ENCODE measurements at regions not wholly inside any gene's neighbourhood (a gene's known extent, or its start where the extent isn't known, plus 50 kb on each side); places are given as distances from the start of the nearest gene placed in this dataset.
"Not testable (repeated sequence)": the region's sequence is repeated elsewhere in the genome, so short reads cannot be mapped to it uniquely, and the experiment has no call there.

GRCh38 chr15:75782926-75783325 lies 60.3 kb upstream of the UBE2Q2 start:
- no peak overlapping the region for H3K4me3 ChIP-seq (ENCODE audit: low read length)
- H3K9me3 ChIP-seq (ENCODE audit: low read length), result no peaks in the 10 kb centered on the region
- ATAC-seq (no peak), DNase-seq (no peak)
- H2AFZ ChIP-seq (ENCODE audit: low read length), result no peak overlapping the region
- CTCF ChIA-PET, result no interaction called here
- H3K27me3 ChIP-seq (ENCODE audit: low read length), result peaks cover 22% of the 10 kb centered on the region; the same call in 1 of the 2 replicates
- no peak overlapping the region for H3K27ac ChIP-seq (ENCODE audit: low read length)
- POLR2A ChIA-PET (ENCODE audit: unreplicated experiment), result no interaction called here
- H3K9ac ChIP-seq (ENCODE audit: low read length), result no peak overlapping the region
- no peak for TF ChIP-seq EZH2phosphoT487 (IDR thresholded peaks at IDR 0.05; ENCODE audit: borderline replicate concordance, low read length)
- no peak for TF ChIP-seq EZH2 (IDR thresholded peaks at IDR 0.05; ENCODE audit: low read length, unreplicated experiment)
- TF ChIP-seq, protein P1, sequence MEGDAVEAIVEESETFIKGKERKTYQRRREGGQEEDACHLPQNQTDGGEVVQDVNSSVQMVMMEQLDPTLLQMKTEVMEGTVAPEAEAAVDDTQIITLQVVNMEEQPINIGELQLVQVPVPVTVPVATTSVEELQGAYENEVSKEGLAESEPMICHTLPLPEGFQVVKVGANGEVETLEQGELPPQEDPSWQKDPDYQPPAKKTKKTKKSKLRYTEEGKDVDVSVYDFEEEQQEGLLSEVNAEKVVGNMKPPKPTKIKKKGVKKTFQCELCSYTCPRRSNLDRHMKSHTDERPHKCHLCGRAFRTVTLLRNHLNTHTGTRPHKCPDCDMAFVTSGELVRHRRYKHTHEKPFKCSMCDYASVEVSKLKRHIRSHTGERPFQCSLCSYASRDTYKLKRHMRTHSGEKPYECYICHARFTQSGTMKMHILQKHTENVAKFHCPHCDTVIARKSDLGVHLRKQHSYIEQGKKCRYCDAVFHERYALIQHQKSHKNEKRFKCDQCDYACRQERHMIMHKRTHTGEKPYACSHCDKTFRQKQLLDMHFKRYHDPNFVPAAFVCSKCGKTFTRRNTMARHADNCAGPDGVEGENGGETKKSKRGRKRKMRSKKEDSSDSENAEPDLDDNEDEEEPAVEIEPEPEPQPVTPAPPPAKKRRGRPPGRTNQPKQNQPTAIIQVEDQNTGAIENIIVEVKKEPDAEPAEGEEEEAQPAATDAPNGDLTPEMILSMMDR (conservative IDR thresholded peaks at IDR 0.05; ENCODE audit: low read depth, low read length), result no peak
- no peaks in the 10 kb centered on the region for H3K36me3 ChIP-seq (ENCODE audit: low read depth, low read length)
- no peaks in the 10 kb centered on the region for H4K20me1 ChIP-seq (ENCODE audit: low read length)
- H3K9me2 ChIP-seq (replicated peaks; ENCODE audit: low read length), result no peaks in the 10 kb centered on the region
- no peaks in the 10 kb centered on the region for H3F3A ChIP-seq (ENCODE audit: low read length, unreplicated experiment)
- H3K4me1 ChIP-seq (ENCODE audit: insufficient read depth, low read length), result no peaks in the 10 kb centered on the region
- intact Hi-C loops (cut with micrococcal nuclease), result no loop called here
- BruUV-seq (replicated peaks), result no TSS peak
- H3K4me2 ChIP-seq (ENCODE audit: low read length), result no peak overlapping the region
- no peaks in the 10 kb centered on the region for H3K79me2 ChIP-seq (ENCODE audit: low read length)

DNA sequence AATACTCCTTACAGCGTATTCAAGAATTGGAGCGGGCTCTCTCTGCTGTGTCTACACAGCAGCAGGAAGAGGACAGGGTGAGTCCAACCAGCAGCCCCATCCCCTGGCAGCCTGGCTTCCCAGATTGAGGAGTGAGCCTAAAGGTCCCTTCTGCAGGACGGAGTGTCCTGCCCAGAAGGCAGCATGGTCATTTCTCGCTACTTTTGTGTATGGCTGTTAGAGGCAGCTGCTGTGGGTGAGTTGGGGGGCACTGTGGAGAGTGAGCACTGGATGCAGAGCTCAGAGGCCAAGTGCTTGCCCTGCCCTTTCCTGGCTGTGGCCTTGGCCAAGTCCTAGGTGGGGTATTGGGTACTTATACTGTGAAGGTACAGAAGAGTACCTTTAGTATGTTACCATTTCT lies 62.3 kb upstream of the UBE2Q2 start:
- H3K27me3 ChIP-seq (ENCODE audit: low read length); H3K27ac ChIP-seq (ENCODE audit: low read length); CTCF ChIA-PET; DNase-seq; H3F3A ChIP-seq (ENCODE audit: low read length, unreplicated experiment); H4K20me1 ChIP-seq (ENCODE audit: low read length); H3K9ac ChIP-seq (ENCODE audit: low read length); H3K9me3 ChIP-seq (ENCODE audit: low read length); H3K4me3 ChIP-seq (ENCODE audit: low read length); ATAC-seq; BruUV-seq (replicated peaks); H2AFZ ChIP-seq (ENCODE audit: low read length); H3K36me3 ChIP-seq (ENCODE audit: low read depth, low read length); H3K4me2 ChIP-seq (ENCODE audit: low read length); H3K9me2 ChIP-seq (replicated peaks; ENCODE audit: low read length); H3K79me2 ChIP-seq (ENCODE audit: low read length); POLR2A ChIA-PET (ENCODE audit: unreplicated experiment); intact Hi-C loops (cut with micrococcal nuclease): not testable (repeated sequence)
- H3K4me1 ChIP-seq (ENCODE audit: insufficient read depth, low read length), result peaks cover 13% of the 10 kb centered on the region

DNA sequence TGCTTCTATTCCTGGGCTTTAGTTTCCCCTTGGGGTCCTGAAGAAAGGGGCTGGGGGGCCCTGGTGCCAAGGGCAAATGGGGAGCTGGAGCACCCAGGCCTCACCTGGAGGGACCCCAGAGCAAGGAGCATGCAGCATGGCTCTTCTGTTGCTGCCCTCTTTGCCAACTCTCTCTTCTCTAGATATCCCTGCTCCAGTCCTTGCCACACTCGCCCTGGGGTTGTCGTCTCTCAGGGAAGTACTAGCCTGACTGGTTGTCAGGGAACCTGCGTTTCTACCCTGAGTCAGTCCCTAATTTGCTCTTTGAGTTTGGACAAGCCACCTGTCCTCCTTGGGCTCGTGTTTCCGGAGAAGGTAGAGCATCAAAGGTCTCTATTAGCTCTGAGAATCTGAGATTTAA lies 63.7 kb upstream of the UBE2Q2 start:
- H3K27ac ChIP-seq (ENCODE audit: low read length), result no peak overlapping the region
- no peak for ATAC-seq
- CTCF ChIA-PET, result no interaction called here

DNA sequence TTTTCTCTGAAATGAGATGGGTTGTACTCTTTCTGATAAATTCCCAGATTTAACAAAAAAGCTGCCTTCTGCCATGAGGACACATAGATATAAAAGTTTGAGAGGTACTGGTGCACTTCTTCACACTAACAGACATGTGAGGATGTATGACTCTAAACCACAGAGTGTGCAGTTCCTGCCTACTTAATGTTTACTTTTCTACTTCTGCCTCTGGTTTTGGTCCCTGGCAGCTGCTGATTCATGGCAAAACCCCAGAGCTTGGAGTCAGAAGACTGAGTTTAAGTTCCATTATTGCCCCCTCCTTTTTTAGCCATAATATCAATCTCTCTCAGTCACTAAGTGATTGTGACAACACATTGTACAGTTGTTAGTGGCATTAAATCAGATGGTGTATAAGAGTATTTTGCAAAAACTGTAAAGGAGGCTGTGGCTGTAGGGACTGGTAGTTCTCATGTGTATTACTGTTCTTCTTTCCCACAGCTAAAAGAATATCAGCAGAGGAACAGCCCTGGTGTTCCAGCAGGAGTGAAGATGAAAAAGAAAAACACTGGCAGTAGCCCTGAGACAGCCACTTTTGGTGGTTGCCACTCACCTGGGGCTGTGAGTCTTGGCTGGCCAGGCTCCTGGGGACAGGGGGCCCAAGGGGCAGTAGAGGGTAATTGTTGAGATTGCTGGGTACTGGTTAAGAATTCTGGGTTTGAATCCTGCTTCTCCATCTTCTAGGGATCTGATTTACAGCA lies 64.4 kb upstream of the CSPG4 start:
- not testable (repeated sequence) for BruUV-seq (replicated peaks)

More for the DNA sequence above, 63.7 kb upstream of the UBE2Q2 start:
- no peak for DNase-seq
- Histone ChIP-seq H3F3A (ENCODE audit: low read length, unreplicated experiment) (no peaks in the 10 kb centered on the region), H2AFZ (ENCODE audit: low read length) (no peak overlapping the region), H4K20me1 (ENCODE audit: low read length) (no peaks in the 10 kb centered on the region), H3K9me3 (ENCODE audit: low read length) (no peaks in the 10 kb centered on the region), H3K9ac (ENCODE audit: low read length) (no peak overlapping the region), H3K36me3 (ENCODE audit: low read depth, low read length) (no peaks in the 10 kb centered on the region), H3K9me2 (replicated peaks; ENCODE audit: low read length) (no peaks in the 10 kb centered on the region), H3K4me1 (ENCODE audit: insufficient read depth, low read length) (peaks cover 17% of the 10 kb centered on the region), H3K79me2 (ENCODE audit: low read length) (no peaks in the 10 kb centered on the region), H3K27me3 (ENCODE audit: low read length) (0 out of 2 replicates have a peak, but pooled peaks cover 8% of the 10 kb centered on the region), H3K4me3 (ENCODE audit: low read length) (no peak overlapping the region), H3K4me2 (ENCODE audit: low read length) (no peak overlapping the region)
- POLR2A ChIA-PET (ENCODE audit: unreplicated experiment), result no interaction called here
- intact Hi-C loops (cut with micrococcal nuclease), result no loop called here
- TF ChIP-seq EZH2phosphoT487 (IDR thresholded peaks at IDR 0.05; ENCODE audit: borderline replicate concordance, low read length) (no peak), EZH2 (IDR thresholded peaks at IDR 0.05; ENCODE audit: low read length, unreplicated experiment) (no peak)
- TF ChIP-seq, protein P1 (conservative IDR thresholded peaks at IDR 0.05; ENCODE audit: low read depth, low read length), result no peak
- no TSS peak for BruUV-seq (replicated peaks)

More for the DNA sequence above, 64.4 kb upstream of the CSPG4 start:
- H2AFZ ChIP-seq (ENCODE audit: low read length); H3K4me3 ChIP-seq (ENCODE audit: low read length); intact Hi-C loops (cut with micrococcal nuclease); H3K79me2 ChIP-seq (ENCODE audit: low read length); H3K9ac ChIP-seq (ENCODE audit: low read length); H3K27ac ChIP-seq (ENCODE audit: low read length); H3K36me3 ChIP-seq (ENCODE audit: low read depth, low read length); H4K20me1 ChIP-seq (ENCODE audit: low read length); POLR2A ChIA-PET (ENCODE audit: unreplicated experiment); H3K9me2 ChIP-seq (replicated peaks; ENCODE audit: low read length); H3F3A ChIP-seq (ENCODE audit: low read length, unreplicated experiment); H3K9me3 ChIP-seq (ENCODE audit: low read length); CTCF ChIA-PET; H3K27me3 ChIP-seq (ENCODE audit: low read length); ATAC-seq: not testable (repeated sequence)
- peaks cover 17% of the 10 kb centered on the region for H3K4me1 ChIP-seq (ENCODE audit: insufficient read depth, low read length)
- peak; percentile 66 for DNase-seq
- H3K4me2 ChIP-seq (ENCODE audit: low read length), result 0 out of 2 replicates have a peak overlapping the region, but pooled peaks have one; percentile 15
